B cell (primary cell): ENCODE measurements at regions not wholly inside any gene's neighbourhood (a gene's known extent, or its start where the extent isn't known, plus 50 kb on each side); places are given as distances from the start of the nearest gene placed in this dataset.

Experiments
- ATAC-seq: fragments of 200-7000 bp; cut with Tn5 transposase; one replicate; pipeline ENCODE4 v1.10.0; 2021; ENCODE audit warnings: low read depth, mild to moderate bottlenecking, moderate number of reproducible peaks, moderate library complexity
- CTCF ChIA-PET: fragments of 350-600 bp; sonication (Branson Sonifier 250); formaldehyde crosslinking; loops from one replicate; lab custom pipeline; 2021; ENCODE audit warnings: antibody characterized with exemption, inconsistent platforms; lab: Charles Lee
- POLR2A ChIA-PET: fragments of 350-600 bp; sonication (Branson Sonifier 250); formaldehyde crosslinking; loops from one replicate; lab custom pipeline; 2021; ENCODE audit warnings: antibody characterized with exemption; lab: Charles Lee
- DNase-seq: peaks from one replicate; pipeline ENCODE4 v3.0.0; 2013
- H2AFZ ChIP-seq: 2 replicates; pipeline ENCODE4 v1.6.1; 2012; ENCODE audit warnings: mild to moderate bottlenecking, low read depth, low read length; ENCODE audit not compliant: insufficient read depth, poor library complexity, severe bottlenecking
- H3K27ac ChIP-seq, 2 donors: 1 replicate in 1 of 2; 2 replicates in 1 of 2; pipeline ENCODE4 v1.5.1; 2012 to 2013; ENCODE audit warnings: low read length in 2 of 2, mild to moderate bottlenecking in 2 of 2, moderate library complexity in 1 of 2
- H3K27me3 ChIP-seq, 4 experiments: fragments of 200-600 bp in 1 of 4; sonication (generic) in 1 of 4; replicated peaks in 1 of 4; 1 replicate in 2 of 4; 2 replicates in 2 of 4; pipeline versions ENCODE4 v1.6.1 to v1.7.0; 2013 to 2016; ENCODE audit warnings: low read length in 3 of 4, mild to moderate bottlenecking in 2 of 4, mixed read lengths in 1 of 4, moderate library complexity in 1 of 4; ENCODE audit not compliant: insufficient read depth in 4 of 4, control insufficient read depth in 3 of 4; ENCODE audit errors: control extremely low read depth in 1 of 4
- H3K36me3 ChIP-seq, 2 experiments: replicated peaks in 1 of 2; 1 replicate in 1 of 2; 2 replicates in 1 of 2; pipeline versions ENCODE4 v1.6.1 to v1.7.1; 2013; ENCODE audit warnings: low read length in 1 of 2; ENCODE audit not compliant: insufficient read depth in 2 of 2, control insufficient read depth in 1 of 2; ENCODE audit errors: control extremely low read depth in 1 of 2, extremely low read depth in 1 of 2
- H3K4me1 ChIP-seq, 2 donors: fragments of 200-600 bp in 1 of 2; sonication (generic) in 1 of 2; 1 replicate in 1 of 2; 2 replicates in 1 of 2; pipeline versions ENCODE4 v1.5.1 to v1.6.1; 2013 to 2017; ENCODE audit warnings: low read length in 2 of 2; ENCODE audit not compliant: control insufficient read depth in 2 of 2, insufficient read depth in 2 of 2
- H3K4me2 ChIP-seq: replicated peaks from 2 replicates; pipeline ENCODE3; 2012; ENCODE audit warnings: mild to moderate bottlenecking, low read depth, low read length; ENCODE audit not compliant: poor library complexity, severe bottlenecking
- H3K4me3 ChIP-seq, 5 experiments: fragments of 200-600 bp in 1 of 5; sonication (generic) in 1 of 5; 1 replicate in 3 of 5; 2 replicates in 2 of 5; pipeline versions ENCODE4 v1.5.1 to v1.7.0; 2011 to 2016; ENCODE audit warnings: low read length in 4 of 5, mild to moderate bottlenecking in 4 of 5, low read depth in 2 of 5, control low read depth in 1 of 5, moderate library complexity in 1 of 5; ENCODE audit not compliant: insufficient read depth in 1 of 5; ENCODE audit errors: control extremely low read depth in 1 of 5, extremely low read depth in 1 of 5
- H3K79me2 ChIP-seq: fragments of 200-600 bp; sonication (generic); one replicate; pipeline ENCODE4 v1.6.0; 2016; ENCODE audit warnings: low read length; ENCODE audit not compliant: control insufficient read depth, insufficient read depth
- H3K9ac ChIP-seq: fragments of 200-600 bp; sonication (generic); 2 replicates; pipeline ENCODE4 v1.6.1; 2017; ENCODE audit warnings: mild to moderate bottlenecking, low read length, moderate library complexity
- H3K9me3 ChIP-seq, 3 donors: one replicate each; pipeline versions ENCODE4 v1.6.1 to v1.7.1; 2013; ENCODE audit warnings: low read length in 2 of 3; ENCODE audit not compliant: control insufficient read depth in 2 of 3, insufficient read depth in 1 of 3; ENCODE audit errors: control extremely low read depth in 1 of 3
- H4K20me1 ChIP-seq: 2 replicates; pipeline ENCODE4 v1.6.0; 2012; ENCODE audit warnings: mild to moderate bottlenecking, low read length; ENCODE audit not compliant: insufficient read depth, control insufficient read depth, poor library complexity, severe bottlenecking
- H3K27ac Mint-ChIP-seq: one replicate; pipeline ENCODE4 v1.8.0; 2021; ENCODE audit warnings: mixed read lengths
- H3K27me3 Mint-ChIP-seq: one replicate; pipeline ENCODE4 v1.8.0; 2021; ENCODE audit warnings: mixed read lengths
- H3K4me1 Mint-ChIP-seq: one replicate; pipeline ENCODE4 v1.8.0; 2021; ENCODE audit warnings: mixed read lengths
- H3K4me3 Mint-ChIP-seq: one replicate; pipeline ENCODE4 v1.8.0; 2021; ENCODE audit warnings: mixed read lengths
- H3K9me3 Mint-ChIP-seq: one replicate; pipeline ENCODE4 v1.8.0; 2022; ENCODE audit warnings: mixed read lengths; ENCODE audit not compliant: insufficient read depth
- CTCF ChIP-seq: fragments of 200-600 bp; IDR thresholded peaks from one replicate; pipeline ENCODE4 v1.8.0; 2022; ENCODE audit warnings: antibody characterized with exemption, mild to moderate bottlenecking
- EZH2 ChIP-seq: IDR thresholded peaks from 2 replicates; pipeline ENCODE4 v1.6.1; 2012; ENCODE audit warnings: borderline replicate concordance, low read depth, mild to moderate bottlenecking, moderate library complexity, low read length; ENCODE audit not compliant: insufficient read depth, poor library complexity, severe bottlenecking
- WGBS: methylation state at CpG from one replicate; pipeline ENCODE4 v1.1.5; 2013; ENCODE audit warnings: missing lambda C conversion rate; ENCODE audit not compliant: insufficient coverage; 5-methylcytosine and 5-hydroxymethylcytosine counted together
- intact Hi-C: fragments of 100-400 bp; cut with micrococcal nuclease; formaldehyde crosslinking; loops from one replicate; pipeline ENCODE4 v1.10.0; 2022

DNA sequence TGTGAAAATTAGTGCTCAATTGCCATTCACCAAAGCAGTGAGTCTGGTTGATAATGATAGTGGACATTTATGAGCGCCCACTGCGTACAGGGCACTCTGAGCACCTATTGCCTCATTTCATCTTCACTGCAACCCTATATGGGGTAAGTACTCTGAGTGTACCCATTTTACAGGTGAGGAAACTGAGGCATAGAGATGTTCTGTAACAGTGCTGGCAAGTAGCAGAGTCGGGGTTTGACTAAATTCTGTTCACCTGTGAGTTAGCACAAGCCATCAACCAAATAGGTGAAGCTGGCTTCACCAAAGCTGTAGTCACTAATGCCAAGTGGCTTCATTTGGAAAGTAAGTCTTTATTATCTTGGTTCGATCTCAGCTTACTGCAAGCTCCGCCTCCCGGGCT lies 135.8 kb downstream of the SPAG6 start:
- ChIA-PET POLR2A (no interaction called here), CTCF (no interaction called here)
- Histone ChIP-seq H3K4me2 (no peak overlapping the region), H3K9me3 (peaks cover 0 to 16% (median 0%) of the 10 kb centered on the region in 3 donors), H4K20me1 (no peaks in the 10 kb centered on the region), H3K36me3 (no peaks in the 10 kb centered on the region), H3K4me3 (no peak overlapping the region), H3K27me3 (peaks cover 0 to 18% (median 9%) of the 10 kb centered on the region in 4 experiments), H3K4me1 (peaks cover 11 to 13% of the 10 kb centered on the region in 2 donors), H3K27ac (no peak overlapping the region), H2AFZ (no peak overlapping the region), H3K9ac (no peak overlapping the region), H3K79me2 (no peaks in the 10 kb centered on the region)
- no peaks in the 10 kb centered on the region for H3K9me3 Mint-ChIP-seq
- H3K27me3 Mint-ChIP-seq = peaks cover 9% of the 10 kb centered on the region
- TF ChIP-seq EZH2 = no peak
- no peak for TF ChIP-seq CTCF
- 86% methylated on average over 2 of the region's 6 CpGs for WGBS
- no peak overlapping the region for H3K4me3 Mint-ChIP-seq
- ATAC-seq (no peak), DNase-seq (no peak)
- no peak overlapping the region for H3K27ac Mint-ChIP-seq
- peaks cover 18% of the 10 kb centered on the region for H3K4me1 Mint-ChIP-seq
- intact Hi-C loops = no loop called here

DNA sequence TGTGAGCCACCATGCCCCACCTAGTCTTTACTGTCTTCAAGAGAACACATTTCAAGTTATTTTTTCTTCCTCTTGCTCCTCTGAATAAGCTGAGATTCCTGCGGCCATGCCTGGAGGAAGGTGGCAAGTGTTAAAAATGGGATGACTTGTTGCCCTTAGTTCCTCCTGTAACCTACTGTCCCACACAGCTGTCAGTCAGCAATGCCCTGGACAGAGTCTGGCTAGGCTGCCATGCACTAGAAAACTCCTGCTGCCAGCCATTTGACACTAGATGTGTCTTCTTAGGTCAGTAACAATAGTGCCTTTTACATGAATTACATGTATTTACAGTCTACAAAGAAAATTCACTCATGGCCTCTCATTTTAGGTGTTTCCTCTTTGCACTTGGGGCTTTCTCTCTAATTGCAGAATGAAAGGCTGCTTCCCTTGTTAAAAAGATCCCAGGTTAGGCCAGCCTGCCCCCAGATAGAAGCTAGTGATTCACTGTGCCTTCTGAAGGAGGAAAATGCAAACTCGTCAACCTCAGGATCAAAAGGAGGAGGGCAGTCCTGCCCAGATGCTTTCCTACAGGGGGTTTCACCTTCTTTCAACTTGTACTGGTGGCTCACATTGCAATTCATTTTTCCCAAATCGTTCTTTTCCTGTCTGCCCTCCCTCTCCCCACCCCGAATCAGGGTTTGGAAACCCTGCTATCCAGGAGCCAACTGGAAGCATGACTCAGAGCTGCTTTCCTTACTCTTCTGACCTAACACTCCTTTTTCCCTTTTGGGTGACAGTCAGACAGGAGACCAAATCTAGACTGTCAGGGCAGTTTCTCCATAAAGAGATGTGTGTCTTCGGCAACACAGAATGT lies 136.6 kb downstream of the SPAG6 start:
- TF ChIP-seq EZH2 (no peak), CTCF (no peak)
- Histone ChIP-seq H3K4me3 (no peak overlapping the region), H3K79me2 (no peaks in the 10 kb centered on the region), H3K4me1 (peaks cover 3 to 6% of the 10 kb centered on the region in 2 donors), H4K20me1 (no peaks in the 10 kb centered on the region), H3K9ac (no peak overlapping the region), H3K9me3 (peaks cover 0 to 10% (median 0%) of the 10 kb centered on the region in 3 donors), H3K27me3 (peaks cover 0 to 10% (median 4%) of the 10 kb centered on the region in 4 experiments), H3K4me2 (no peak overlapping the region), H3K36me3 (no peaks in the 10 kb centered on the region), H3K27ac (no peak overlapping the region), H2AFZ (peak overlapping the region; percentile 1)
- peak overlapping the region; percentile 24 for H3K4me3 Mint-ChIP-seq
- peaks cover 5% of the 10 kb centered on the region for H3K27me3 Mint-ChIP-seq
- H3K27ac Mint-ChIP-seq = no peak overlapping the region
- WGBS = 78% methylated on average over 4 of the region's 5 CpGs
- peaks cover 13% of the 10 kb centered on the region for H3K4me1 Mint-ChIP-seq
- intact Hi-C loops = no loop called here
- no peaks in the 10 kb centered on the region for H3K9me3 Mint-ChIP-seq
- DNase-seq = no peak
- ChIA-PET POLR2A (interaction anchor here (0.7 kb wide), 1 partner anchor 15 kb away, joined by 8 read pairs; no protein-coding TSS in a partner anchor), CTCF (no interaction called here)
- no peak for ATAC-seq
